Lower leg skin (tissue), 3 donors: ENCODE measurements at regions not wholly inside any gene's neighbourhood (a gene's known extent, or its start where the extent isn't known, plus 50 kb on each side); places are given as distances from the start of the nearest gene placed in this dataset.

Experiments used
- CTCF ChIP-seq, 3 donors: fragments of 450-650 bp; IDR thresholded peaks; one replicate each; pipeline ENCODE4 v1.5.1; 2016; ENCODE audit warnings: antibody characterized with exemption in 3 of 3, mild to moderate bottlenecking in 3 of 3, moderate library complexity in 2 of 3
- POLR2A ChIP-seq, 2 donors: fragments of 450-650 bp; IDR thresholded peaks; one replicate each; pipeline ENCODE4 v1.6.1; 2016 to 2017; ENCODE audit warnings: antibody characterized with exemption in 2 of 2, mild to moderate bottlenecking in 1 of 2, moderate library complexity in 1 of 2

DNA sequence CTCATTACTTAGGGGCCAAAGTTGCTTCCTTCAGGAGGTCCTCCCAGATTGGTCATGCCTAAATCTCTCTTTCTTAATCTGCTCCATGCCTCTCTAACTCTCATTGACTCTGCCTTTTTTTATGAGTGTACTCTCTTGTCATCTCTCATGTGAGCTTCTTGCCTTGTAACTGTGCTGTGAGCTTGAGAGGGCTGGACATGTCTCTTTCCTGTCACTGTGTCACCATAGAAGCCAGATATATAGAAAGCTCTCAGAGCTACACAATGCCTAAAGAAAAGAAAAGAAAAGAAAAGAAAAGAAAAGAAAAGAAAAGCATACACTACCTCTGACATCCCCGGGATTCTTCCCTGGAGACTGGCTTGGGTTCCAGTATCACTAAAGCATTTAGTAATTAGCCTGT is 161.5 kb upstream of the SKOR2 start:
- no peak for TF ChIP-seq CTCF (IDR thresholded peaks at IDR 0.05)
- no peak for TF ChIP-seq POLR2A (IDR thresholded peaks at IDR 0.05)
